Vagina (tissue), 2 donors: ENCODE measurements at regions not wholly inside any gene's neighbourhood (a gene's known extent, or its start where the extent isn't known, plus 50 kb on each side); places are given as distances from the start of the nearest gene placed in this dataset.
"Not testable (repeated sequence)": the region's sequence is repeated elsewhere in the genome, so short reads cannot be mapped to it uniquely, and the experiment has no call there.

ENCODE experiments used
- DNase-seq, 2 donors: peaks; one replicate each; pipeline ENCODE4 v3.0.0-alpha.2; 2017; ENCODE audit errors: extremely low spot score in 2 of 2
- H3K27ac ChIP-seq: fragments of 200-600 bp; sonication (generic); one replicate; pipeline ENCODE4 v1.5.1; 2019
- H3K27me3 ChIP-seq: fragments of 200-600 bp; sonication (generic); one replicate; pipeline ENCODE4 v1.5.1; 2019
- H3K36me3 ChIP-seq, 2 donors: fragments of 200-600 bp; sonication (generic); one replicate each; pipeline ENCODE4 v1.5.1; 2017 to 2019
- H3K4me1 ChIP-seq: fragments of 200-600 bp; sonication (generic); one replicate; pipeline ENCODE4 v1.5.1; 2019
- H3K4me3 ChIP-seq, 2 donors: fragments of 200-600 bp; sonication (generic); 1 replicate in 1 of 2; 2 replicates in 1 of 2; pipeline ENCODE4 v1.5.1; 2016 to 2019
- H3K9me3 ChIP-seq: fragments of 200-600 bp; sonication (generic); one replicate; pipeline ENCODE4 v1.5.1; 2019
- POLR2A ChIP-seq, 2 donors: fragments of 450-650 bp; IDR thresholded peaks; one replicate each; pipeline ENCODE4 v1.6.1; 2017; ENCODE audit warnings: antibody characterized with exemption in 2 of 2, mild to moderate bottlenecking in 2 of 2, moderate library complexity in 2 of 2
- POLR2AphosphoS5 ChIP-seq, 2 donors: sonication (generic); formaldehyde crosslinking; IDR thresholded peaks; one replicate each; pipeline ENCODE4 v1.9.0; 2017; ENCODE audit warnings: antibody characterized with exemption in 2 of 2, mild to moderate bottlenecking in 2 of 2, low read depth in 1 of 2; ENCODE audit not compliant: insufficient read depth in 1 of 2
- intact Hi-C: fragments of 100-400 bp; cut with DNase I; formaldehyde crosslinking; loops from one replicate; pipeline ENCODE4 v1.15.1; 2023
- TF ChIP-seq, protein P1 (sequence below), 3 experiments: fragments of 450-650 bp in 2 of 3; fragments of 200-600 bp in 1 of 3; sonication (generic) in 1 of 3; IDR thresholded peaks; one replicate each; pipeline ENCODE4 v1.5.1; 2017 to 2019; ENCODE audit warnings: antibody characterized with exemption in 3 of 3, mild to moderate bottlenecking in 2 of 3, moderate library complexity in 2 of 3

DNA sequence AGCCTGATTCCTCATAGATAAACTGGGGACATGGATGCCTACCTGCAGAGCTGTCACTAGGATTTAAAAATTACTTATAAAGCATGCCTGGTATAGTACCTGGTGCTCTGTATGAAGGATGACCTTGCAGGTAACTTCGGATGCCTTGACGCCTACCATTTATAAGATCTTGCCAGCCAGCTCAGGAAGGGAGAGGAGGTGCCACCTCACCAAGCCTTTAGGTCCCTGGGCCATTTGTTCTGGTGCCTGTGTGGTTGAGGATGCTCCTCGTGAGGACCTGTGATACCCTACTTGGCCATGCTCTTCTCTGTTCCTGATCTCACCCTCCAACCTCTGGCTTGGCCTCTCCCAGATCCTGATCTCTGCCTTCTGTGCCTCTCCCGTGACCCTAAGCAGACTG is 85.2 kb downstream of the FDX1 start:
- DNase-seq: peak in 1 of 2 donors; percentile 67
- H3K27ac ChIP-seq: no peak overlapping the region
- no peaks in the 10 kb centered on the region for H3K9me3 ChIP-seq
- H3K4me3 ChIP-seq: no peak overlapping the region
- H3K36me3 ChIP-seq: no peaks in the 10 kb centered on the region
- intact Hi-C loops: no loop called here
- H3K27me3 ChIP-seq: no peaks in the 10 kb centered on the region
- TF ChIP-seq, protein P1, sequence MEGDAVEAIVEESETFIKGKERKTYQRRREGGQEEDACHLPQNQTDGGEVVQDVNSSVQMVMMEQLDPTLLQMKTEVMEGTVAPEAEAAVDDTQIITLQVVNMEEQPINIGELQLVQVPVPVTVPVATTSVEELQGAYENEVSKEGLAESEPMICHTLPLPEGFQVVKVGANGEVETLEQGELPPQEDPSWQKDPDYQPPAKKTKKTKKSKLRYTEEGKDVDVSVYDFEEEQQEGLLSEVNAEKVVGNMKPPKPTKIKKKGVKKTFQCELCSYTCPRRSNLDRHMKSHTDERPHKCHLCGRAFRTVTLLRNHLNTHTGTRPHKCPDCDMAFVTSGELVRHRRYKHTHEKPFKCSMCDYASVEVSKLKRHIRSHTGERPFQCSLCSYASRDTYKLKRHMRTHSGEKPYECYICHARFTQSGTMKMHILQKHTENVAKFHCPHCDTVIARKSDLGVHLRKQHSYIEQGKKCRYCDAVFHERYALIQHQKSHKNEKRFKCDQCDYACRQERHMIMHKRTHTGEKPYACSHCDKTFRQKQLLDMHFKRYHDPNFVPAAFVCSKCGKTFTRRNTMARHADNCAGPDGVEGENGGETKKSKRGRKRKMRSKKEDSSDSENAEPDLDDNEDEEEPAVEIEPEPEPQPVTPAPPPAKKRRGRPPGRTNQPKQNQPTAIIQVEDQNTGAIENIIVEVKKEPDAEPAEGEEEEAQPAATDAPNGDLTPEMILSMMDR (IDR thresholded peaks at IDR 0.05): no peak
- TF ChIP-seq POLR2A (IDR thresholded peaks at IDR 0.05) (no peak), POLR2AphosphoS5 (IDR thresholded peaks at IDR 0.05; ENCODE audit: insufficient read depth in 1 of 2, low read depth in 1 of 2) (no peak)
- peaks cover 11% of the 10 kb centered on the region for H3K4me1 ChIP-seq

DNA sequence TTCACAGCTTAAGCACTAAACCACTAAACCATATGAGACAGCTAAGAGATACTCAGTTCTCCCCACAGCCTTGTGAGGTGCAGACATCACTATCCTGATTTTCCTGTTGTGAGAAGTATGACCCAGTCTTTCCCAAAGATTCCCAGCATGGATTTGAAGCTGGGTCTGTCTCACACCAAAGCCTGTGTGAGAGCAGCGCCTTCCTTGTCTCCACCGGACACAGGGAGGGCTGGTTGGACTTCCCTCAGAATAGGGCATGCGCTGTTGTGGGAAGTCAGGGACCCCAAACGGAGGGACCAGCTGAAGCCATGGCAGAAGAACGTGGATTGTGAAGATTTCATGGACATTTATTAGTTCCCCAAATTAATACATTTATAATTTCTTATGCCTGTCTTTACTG is 87.6 kb downstream of the FDX1 start:
- H3K9me3 ChIP-seq, intact Hi-C loops, H3K4me3 ChIP-seq, H3K27me3 ChIP-seq, H3K27ac ChIP-seq, H3K36me3 ChIP-seq: not testable (repeated sequence)
- H3K4me1 ChIP-seq: peaks cover 15% of the 10 kb centered on the region
- peak in 1 of 2 donors; percentile 82 for DNase-seq

DNA sequence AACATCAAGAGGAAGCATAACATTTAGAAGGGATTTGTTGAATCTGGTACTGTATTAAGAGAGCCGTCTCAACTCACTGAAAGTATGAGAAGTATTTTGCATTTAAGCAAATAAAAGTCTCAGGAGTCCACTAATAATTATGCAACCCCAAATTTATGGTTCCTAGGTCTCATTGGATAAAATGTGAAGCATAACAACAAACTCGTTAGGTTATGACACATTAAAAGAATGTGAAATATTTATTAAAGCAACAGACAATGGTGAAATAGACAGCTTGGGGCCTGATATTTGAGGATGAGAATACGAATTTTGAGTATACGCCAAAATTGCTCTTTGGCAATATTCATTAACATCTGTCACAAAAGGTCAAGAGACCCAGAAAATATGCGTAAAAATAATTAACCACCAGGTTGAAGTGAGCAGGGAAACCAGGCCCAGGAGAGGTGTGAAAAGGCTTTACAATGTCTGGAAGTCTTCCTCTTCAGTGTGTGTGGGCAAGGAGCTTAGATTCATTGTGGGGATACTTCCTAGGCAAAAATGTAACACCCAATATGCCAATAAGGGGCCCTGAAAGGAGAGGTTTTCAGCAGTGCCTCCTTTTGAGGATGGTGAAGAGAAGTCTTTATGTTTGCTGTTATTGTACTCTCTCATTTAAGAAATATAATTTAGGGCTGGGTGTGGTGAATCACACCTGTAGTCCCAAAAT is 89.2 kb downstream of the FDX1 start:
- intact Hi-C loops: no loop called here
- TF ChIP-seq POLR2A (IDR thresholded peaks at IDR 0.05): no peak
- no peak for TF ChIP-seq POLR2AphosphoS5 (IDR thresholded peaks at IDR 0.05; ENCODE audit: insufficient read depth in 1 of 2, low read depth in 1 of 2)
- TF ChIP-seq, protein P1 (IDR thresholded peaks at IDR 0.05): no peak
- Histone ChIP-seq H3K9me3 (no peaks in the 10 kb centered on the region), H3K27me3 (no peaks in the 10 kb centered on the region), H3K27ac (no peak overlapping the region), H3K4me3 (no peak overlapping the region), H3K4me1 (peaks cover 15% of the 10 kb centered on the region), H3K36me3 (no peaks in the 10 kb centered on the region)
- DNase-seq: no peak

DNA sequence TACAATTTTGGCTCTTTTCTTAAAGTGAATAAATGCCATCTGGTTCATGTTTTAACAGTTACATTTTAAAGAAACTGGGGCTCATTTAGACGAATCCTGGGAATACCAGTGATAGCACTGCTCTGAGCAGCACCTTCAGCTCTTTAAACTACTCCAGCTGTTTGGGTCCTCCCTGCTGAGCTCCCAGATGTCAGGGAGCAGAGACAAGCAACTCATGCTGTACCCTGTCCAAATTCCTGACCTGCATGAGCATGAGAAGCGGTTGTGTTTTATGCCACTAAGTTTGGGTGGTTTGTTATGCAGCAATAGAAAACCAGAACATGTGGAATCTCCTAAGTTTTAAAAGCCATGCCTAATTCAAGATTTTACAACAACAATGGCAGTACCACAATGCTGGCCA is 90.0 kb downstream of the FDX1 start:
- no peak overlapping the region for H3K27ac ChIP-seq

DNA sequence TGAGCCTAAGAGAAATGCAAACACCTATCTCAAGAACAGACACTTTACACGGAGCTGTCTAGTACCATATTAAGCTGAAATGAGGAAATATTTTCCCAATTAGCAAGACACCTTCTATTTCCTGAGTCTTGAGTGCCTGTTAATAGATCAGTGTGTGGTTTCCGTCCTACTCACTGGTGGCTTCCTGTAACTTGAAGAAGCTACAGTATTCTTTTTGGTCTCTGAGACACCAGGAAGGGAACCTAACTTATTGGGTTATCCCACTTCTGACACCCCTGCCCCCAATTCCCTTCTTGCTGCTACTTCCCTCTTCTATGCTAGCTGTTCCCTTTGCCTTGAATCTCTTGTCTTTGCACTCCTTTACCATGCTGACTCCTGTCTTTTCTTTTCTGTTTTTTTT is 92.7 kb downstream of the FDX1 start:
- intact Hi-C loops: no loop called here

More for the DNA sequence above, 90.0 kb downstream of the FDX1 start:
- Histone ChIP-seq H3K36me3 (no peaks in the 10 kb centered on the region), H3K9me3 (no peaks in the 10 kb centered on the region), H3K27me3 (no peaks in the 10 kb centered on the region), H3K4me1 (peaks cover 15% of the 10 kb centered on the region), H3K4me3 (no peak overlapping the region)
- no peak for DNase-seq
- TF ChIP-seq POLR2A (IDR thresholded peaks at IDR 0.05) (no peak), POLR2AphosphoS5 (IDR thresholded peaks at IDR 0.05; ENCODE audit: insufficient read depth in 1 of 2, low read depth in 1 of 2) (no peak)
- intact Hi-C loops: no loop called here

DNA sequence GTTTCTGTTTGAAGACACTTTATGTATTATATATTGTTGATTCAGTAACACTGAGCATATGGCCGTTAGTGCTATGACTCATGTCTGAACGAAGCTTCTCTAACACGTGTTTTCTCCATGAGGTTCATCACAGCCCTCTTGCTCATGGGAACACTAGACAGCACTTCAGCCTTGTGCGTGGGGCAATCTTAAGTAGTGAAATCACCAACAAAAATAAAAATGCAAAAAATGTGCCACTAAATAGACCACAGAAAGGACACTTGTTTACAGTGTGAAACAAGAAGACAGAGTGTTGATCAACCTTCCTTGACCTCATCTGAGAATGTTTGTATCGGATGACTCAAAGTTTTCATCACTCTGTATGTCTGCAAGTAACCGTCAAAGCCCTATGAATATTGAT is 94.5 kb downstream of the FDX1 start:
- no peak overlapping the region for H3K27ac ChIP-seq
- intact Hi-C loops: no loop called here
- DNase-seq: no peak
- peaks cover 11% of the 10 kb centered on the region for H3K4me1 ChIP-seq
- no peak overlapping the region for H3K4me3 ChIP-seq
- TF ChIP-seq POLR2A (IDR thresholded peaks at IDR 0.05) (no peak), POLR2AphosphoS5 (IDR thresholded peaks at IDR 0.05; ENCODE audit: insufficient read depth in 1 of 2, low read depth in 1 of 2) (no peak)
- TF ChIP-seq, protein P1 (IDR thresholded peaks at IDR 0.05): no peak
- no peaks in the 10 kb centered on the region for H3K36me3 ChIP-seq
- H3K9me3 ChIP-seq: no peaks in the 10 kb centered on the region
- no peaks in the 10 kb centered on the region for H3K27me3 ChIP-seq

More for the DNA sequence above, 92.7 kb downstream of the FDX1 start:
- Histone ChIP-seq H3K9me3 (no peaks in the 10 kb centered on the region), H3K4me1 (peaks cover 15% of the 10 kb centered on the region), H3K27ac (no peak overlapping the region), H3K4me3 (no peak overlapping the region), H3K36me3 (no peaks in the 10 kb centered on the region), H3K27me3 (no peaks in the 10 kb centered on the region)
- TF ChIP-seq, protein P1 (IDR thresholded peaks at IDR 0.05): no peak
- TF ChIP-seq POLR2A (IDR thresholded peaks at IDR 0.05) (no peak), POLR2AphosphoS5 (IDR thresholded peaks at IDR 0.05; ENCODE audit: insufficient read depth in 1 of 2, low read depth in 1 of 2) (no peak)
- no peak for DNase-seq
